GM21619 (cell line): ENCODE measurements at regions not wholly inside any gene's neighbourhood (a gene's known extent, or its start where the extent isn't known, plus 50 kb on each side); places are given as distances from the start of the nearest gene placed in this dataset.
"Not testable (repeated sequence)": the region's sequence is repeated elsewhere in the genome, so short reads cannot be mapped to it uniquely, and the experiment has no call there.

Source experiments
- ATAC-seq: cut with Tn5 transposase; IDR thresholded peaks from one replicate; pipeline ENCODE4 v1.9.1; 2021; ENCODE audit not compliant: unreplicated experiment

- ATAC-seq = no peak
Measured at GRCh38 chr7:67878808-67879207, 882.2 kb downstream of the TYW1 start.

DNA sequence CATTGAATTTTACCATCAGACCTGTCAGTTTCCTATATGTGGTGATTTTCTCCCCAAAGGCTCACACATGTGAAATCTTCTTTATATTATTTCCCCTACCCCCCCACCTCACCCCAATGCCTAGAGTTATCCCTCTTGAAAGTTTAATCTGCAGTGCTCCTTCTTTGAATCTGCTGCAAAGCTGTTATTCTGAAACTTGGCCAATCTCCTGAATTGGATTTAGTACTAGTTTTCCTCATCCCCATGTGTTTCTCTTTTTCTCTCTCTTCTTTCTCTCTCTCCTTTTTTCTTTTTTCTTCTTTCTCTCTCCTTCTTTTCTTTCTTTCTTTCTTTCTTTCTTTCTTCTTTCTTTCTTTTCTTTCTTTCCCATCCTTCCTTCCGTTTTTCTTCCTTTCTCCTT, 886.2 kb downstream of the TYW1 start:
- no peak for ATAC-seq

DNA sequence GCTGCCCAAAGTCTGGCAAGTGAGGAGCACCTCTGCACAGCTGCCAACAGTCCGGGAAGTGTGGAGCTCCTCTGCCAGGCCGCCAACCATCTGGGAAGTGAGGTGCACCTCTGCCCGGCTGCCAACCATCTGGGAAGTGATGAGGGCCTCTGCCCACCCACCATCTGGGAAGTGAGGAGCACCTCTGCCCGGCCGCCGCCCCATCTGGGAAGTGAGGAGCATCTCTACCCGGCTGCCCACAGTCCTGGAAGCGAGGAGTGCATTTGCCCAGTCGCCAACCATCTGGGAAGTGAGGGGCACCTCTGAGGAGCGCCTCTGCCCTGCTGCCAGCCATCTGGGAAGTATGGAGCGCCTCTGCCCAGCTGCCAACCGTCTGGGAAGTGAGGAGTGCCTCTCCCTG, 893.7 kb downstream of the TYW1 start:
- no peak for ATAC-seq

- no peak for ATAC-seq
Measured at GRCh38 chr7:67894746-67895145, 898.1 kb downstream of the TYW1 start.

- ATAC-seq = no peak
Measured at GRCh38 chr7:67896721-67897120, 900.1 kb downstream of the TYW1 start.

DNA sequence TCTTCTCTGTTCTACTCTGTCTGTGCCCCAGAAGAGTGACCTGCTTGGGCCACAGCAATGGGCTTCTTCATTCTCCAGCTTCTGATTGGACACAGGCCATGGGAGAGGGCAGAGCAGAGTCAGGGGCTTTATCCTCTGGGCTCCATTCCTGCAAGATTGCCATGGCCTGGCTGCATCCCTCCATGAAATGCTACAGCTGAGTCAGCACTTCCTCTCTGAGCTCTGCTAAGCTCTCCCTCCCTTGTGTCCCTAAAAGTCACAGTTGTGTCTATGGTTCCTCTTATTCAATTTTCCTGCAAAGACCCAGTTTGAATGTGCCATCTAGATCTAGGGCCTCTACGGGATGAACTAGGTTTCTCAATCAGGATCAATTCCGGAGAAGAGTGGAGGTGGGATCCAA, 903.8 kb downstream of the TYW1 start:
- no peak for ATAC-seq

- no peak for ATAC-seq
Measured at GRCh38 chr7:67901808-67902480, 905.3 kb downstream of the TYW1 start.

GRCh38 chr7:67907792-67908191, 911.2 kb downstream of the TYW1 start:
- ATAC-seq = no peak

- ATAC-seq = no peak
Measured at GRCh38 chr7:67912437-67912836, 915.8 kb downstream of the TYW1 start.

DNA sequence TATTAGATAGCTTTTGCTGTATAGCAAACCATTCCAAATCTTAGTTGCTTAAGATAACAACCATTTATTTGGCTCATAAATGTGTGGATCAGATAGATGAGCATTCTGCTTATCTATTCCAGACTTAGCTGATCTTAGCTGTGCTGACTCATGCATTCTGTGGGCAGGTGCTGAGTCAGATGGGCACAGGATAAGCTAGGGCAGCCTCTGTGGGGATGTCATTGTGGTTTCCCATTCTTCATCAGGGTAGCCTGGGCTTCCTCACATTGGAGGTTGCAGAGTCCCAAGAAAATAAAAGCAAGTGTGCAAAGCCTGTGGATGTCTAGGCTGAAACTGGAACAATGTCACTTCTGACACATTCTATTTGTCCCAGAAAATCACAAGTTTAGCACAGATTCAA, 917.0 kb downstream of the TYW1 start:
- no peak for ATAC-seq

GRCh38 chr7:67916111-67916510, 919.5 kb downstream of the TYW1 start:
- not testable (repeated sequence) for ATAC-seq

DNA sequence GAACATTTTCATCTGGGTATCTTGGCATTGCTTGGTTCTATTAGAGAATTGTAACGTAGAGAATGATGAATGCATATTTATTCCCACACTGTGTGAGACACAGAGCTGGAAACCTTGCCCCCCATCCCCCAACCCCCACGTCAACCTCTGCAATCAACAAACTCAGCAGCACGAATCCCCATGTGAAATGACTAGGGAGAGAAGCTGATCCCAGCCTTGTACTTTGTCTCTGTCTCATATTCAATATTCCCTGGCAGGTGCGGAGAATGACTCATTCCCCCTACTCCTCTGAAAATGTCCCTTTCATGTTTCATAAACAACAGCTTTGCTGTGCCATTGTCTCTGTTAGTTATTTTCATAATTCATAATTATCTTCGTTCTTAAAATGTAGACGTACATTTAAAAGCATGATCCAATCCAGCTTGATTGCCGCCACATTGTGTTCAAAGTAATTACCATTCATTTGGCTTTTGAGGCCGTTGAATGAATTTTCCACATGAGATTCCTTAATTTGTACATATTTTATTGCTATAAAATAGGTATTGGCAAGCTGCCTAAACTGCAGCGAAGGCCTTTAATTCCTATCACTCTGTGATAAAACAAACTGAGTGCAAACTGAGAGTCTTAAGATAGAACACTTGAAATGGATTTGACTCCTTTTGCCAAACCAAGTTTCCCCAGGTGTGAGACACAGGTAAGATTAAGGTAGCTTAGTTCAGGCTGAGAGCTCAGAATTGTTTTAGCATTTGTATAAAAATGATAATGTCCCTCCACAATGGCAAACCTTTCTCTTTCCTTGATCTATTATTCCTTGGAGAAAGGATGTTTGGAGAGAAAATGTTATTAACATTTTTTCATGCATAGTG, 920.2 kb downstream of the TYW1 start:
- no peak for ATAC-seq

GRCh38 chr7:67917437-67917755, 920.8 kb downstream of the TYW1 start:
- ATAC-seq = no peak

DNA sequence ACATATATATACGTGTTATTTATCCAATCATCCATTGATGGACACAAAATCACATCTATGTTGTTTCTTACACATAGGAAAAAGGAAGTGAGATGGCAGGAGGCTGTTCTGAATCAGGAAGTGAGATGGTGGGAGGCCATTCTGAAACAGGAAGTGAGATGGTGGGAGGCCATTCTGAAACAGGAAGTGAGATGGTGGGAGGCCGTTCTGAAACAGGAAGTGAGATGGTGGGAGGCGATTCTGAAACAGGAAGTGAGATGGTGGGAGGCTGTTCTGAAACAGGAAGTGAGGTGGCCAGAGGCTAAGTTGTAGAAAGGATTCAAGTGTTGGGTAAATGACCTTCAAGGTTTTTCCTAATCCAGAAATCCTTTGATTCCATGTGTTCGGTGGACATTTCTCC, 921.5 kb downstream of the TYW1 start:
- ATAC-seq = no peak

GRCh38 chr7:67923286-67923685, 926.7 kb downstream of the TYW1 start:
- ATAC-seq = no peak

DNA sequence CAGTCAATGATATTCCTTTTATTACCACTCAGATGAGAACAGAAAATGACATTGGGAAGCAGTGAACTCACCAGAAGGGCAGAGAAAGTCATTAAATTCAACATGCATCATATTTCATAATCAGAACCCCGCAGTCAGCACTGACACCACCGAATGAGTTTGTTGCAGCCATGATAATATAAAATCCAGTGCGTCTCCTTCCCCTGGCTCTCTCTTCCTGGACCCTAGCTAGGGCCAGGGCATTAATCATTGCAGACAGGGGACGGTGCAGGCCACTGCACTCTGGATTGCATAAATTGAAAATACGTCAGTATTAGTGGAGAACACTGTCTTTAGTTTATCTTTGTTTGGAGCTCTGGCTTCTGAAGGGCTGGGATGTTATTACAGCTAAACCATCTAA, 931.5 kb downstream of the TYW1 start:
- no peak for ATAC-seq

DNA sequence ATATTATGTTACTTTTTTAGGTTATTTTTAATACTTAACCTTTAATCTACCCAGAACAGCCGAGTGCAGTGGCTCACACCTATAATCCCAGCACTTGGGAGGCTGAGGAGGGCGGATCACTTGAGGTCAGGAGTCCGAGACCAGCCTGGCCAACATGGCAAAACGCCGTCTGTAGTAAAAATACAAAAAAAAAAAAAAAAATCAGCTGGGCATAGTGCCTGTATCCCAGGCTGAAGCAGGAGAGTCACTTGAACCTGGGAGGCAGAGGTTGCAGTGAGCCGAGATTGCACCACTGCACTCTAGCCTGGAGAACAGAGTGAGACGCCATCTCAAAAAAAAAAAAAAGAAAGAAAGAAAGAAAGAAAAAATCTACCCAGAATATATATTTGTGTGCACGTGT, 939.8 kb downstream of the TYW1 start:
- not testable (repeated sequence) for ATAC-seq

DNA sequence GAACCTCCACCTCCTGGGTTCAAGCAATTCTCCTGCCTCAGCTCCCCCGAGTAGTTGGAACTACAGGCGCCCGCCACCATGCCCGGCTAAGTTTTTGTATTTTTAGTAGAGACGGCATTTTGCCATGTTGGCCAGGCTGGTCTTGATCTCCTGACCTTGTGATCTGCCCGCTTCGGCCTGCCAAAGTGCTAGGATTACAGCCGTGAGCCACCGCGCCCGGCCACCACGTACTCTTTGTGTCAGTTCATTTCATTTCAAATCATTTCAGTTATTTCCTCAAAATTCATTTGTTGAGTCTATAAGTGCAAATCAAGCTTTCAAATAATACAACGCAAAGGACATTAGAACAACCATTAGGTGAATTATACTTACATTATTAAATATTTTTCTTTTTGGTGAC, 943.8 kb downstream of the TYW1 start:
- no peak for ATAC-seq

DNA sequence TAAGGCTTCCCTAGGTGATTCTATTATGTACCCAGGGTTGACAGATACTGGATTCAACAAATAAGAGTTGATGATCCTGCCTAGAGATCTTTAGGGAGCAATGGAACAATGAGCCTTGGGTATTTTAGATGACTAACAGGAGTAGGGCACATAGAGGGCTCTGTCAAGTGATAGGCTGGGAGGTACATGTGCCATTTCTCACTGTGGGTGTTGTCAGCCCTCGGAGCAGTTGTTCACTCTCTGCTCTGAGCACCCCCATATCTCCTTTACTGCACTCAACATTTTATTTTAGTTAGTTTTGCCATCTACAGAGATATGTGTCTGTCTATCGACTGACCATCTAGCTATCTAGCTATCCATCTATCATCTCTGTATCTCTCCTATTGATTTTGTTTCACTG, 950.6 kb downstream of the TYW1 start:
- no peak for ATAC-seq

DNA sequence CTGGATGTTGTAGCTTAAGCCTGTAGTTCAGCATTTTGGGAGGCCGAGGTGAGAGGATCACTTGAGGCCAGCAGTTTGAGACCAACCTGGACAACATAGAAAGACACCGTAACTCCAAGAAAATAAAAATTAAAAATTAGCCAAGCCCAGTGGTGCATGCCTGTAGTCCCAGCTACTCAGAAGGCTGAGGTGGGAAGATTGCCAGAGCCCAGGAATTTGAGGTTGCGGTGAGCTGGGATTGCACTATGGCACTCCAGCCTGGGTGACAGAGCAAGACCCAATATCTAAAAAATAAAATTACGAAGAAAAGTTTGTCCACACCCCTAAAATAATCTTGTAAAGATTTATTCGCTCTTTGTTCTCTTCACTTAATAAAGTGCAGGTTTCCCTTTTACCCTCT, 951.0 kb downstream of the TYW1 start:
- no peak for ATAC-seq

GRCh38 chr7:67950321-67951083, 953.9 kb downstream of the TYW1 start:
- ATAC-seq = no peak

GRCh38 chr7:67955061-67955460, 958.4 kb downstream of the TYW1 start:
- ATAC-seq = no peak
